Neural cell (in vitro differentiated cells): ENCODE measurements at regions not wholly inside any gene's neighbourhood (a gene's known extent, or its start where the extent isn't known, plus 50 kb on each side); places are given as distances from the start of the nearest gene placed in this dataset.

Experiments used
- H2AFZ ChIP-seq: fragments of 200-600, 300-800 bp; sonication (generic), shearing (Covaris generic); 2 replicates; pipeline ENCODE4 v1.6.0; 2014; ENCODE audit warnings: low read depth, mild to moderate bottlenecking, antibody characterized with exemption, low read length, moderate library complexity
- H3F3A ChIP-seq: fragments of 200-600 bp; shearing (Covaris generic); 2 replicates; pipeline ENCODE4 v1.6.1; 2016; ENCODE audit warnings: mild to moderate bottlenecking, moderate library complexity, mixed read lengths, antibody characterized with exemption, low read length; ENCODE audit not compliant: insufficient read depth, poor library complexity, severe bottlenecking
- H3K27ac ChIP-seq: fragments of 200-600, 300-800 bp; sonication (generic), shearing (Covaris generic); 2 replicates; pipeline ENCODE4 v1.5.1; 2014; ENCODE audit warnings: mild to moderate bottlenecking, low read length, moderate library complexity
- H3K27me3 ChIP-seq: fragments of 300-800, 200-600 bp; sonication (generic), shearing (Covaris generic); 2 replicates; pipeline ENCODE4 v1.6.0; 2014; ENCODE audit warnings: mild to moderate bottlenecking, low read depth, low read length, moderate library complexity; ENCODE audit not compliant: insufficient read depth
- H3K36me3 ChIP-seq: fragments of 300-800, 200-600 bp; sonication (generic), shearing (Covaris generic); 2 replicates; pipeline ENCODE4 v1.5.1; 2014; ENCODE audit warnings: mild to moderate bottlenecking, antibody characterized with exemption, low read length, moderate library complexity; ENCODE audit not compliant: insufficient read depth
- H3K4me2 ChIP-seq: fragments of 300-800, 200-600 bp; sonication (generic), shearing (Covaris generic); 2 replicates; pipeline ENCODE4 v1.6.0; 2014; ENCODE audit warnings: mild to moderate bottlenecking, low read length
- H3K4me3 ChIP-seq: fragments of 300-800, 200-600 bp; sonication (generic), shearing (Covaris generic); 2 replicates; pipeline ENCODE4 v1.5.1; 2014; ENCODE audit warnings: mild to moderate bottlenecking, low read length, moderate library complexity
- H3K79me2 ChIP-seq: fragments of 200-600 bp; shearing (Covaris generic); replicated peaks from 2 replicates; pipeline ENCODE4 v1.6.0; 2014; ENCODE audit warnings: mild to moderate bottlenecking, low read length, moderate library complexity; ENCODE audit not compliant: insufficient read depth
- H3K9ac ChIP-seq: fragments of 300-800, 200-600 bp; sonication (generic), shearing (Covaris generic); 2 replicates; pipeline ENCODE4 v1.6.1; 2016; ENCODE audit warnings: mild to moderate bottlenecking, low read length, mixed read lengths
- H3K9me2 ChIP-seq: fragments of 200-600 bp; shearing (Covaris generic); 2 replicates; pipeline ENCODE4 v1.6.1; 2016; ENCODE audit warnings: mild to moderate bottlenecking, low read length, mixed read lengths; ENCODE audit not compliant: insufficient read depth
- H3K9me3 ChIP-seq: fragments of 200-600, 300-800 bp; sonication (generic), shearing (Covaris generic); 2 replicates; pipeline ENCODE4 v1.6.1; 2016; ENCODE audit warnings: mild to moderate bottlenecking, mixed run types, low read length, moderate library complexity, mixed read lengths
- H4K20me1 ChIP-seq: fragments of 200-600 bp; shearing (Covaris generic); 2 replicates; pipeline ENCODE4 v1.6.1; 2016; ENCODE audit warnings: mild to moderate bottlenecking, mixed run types; ENCODE audit not compliant: insufficient read depth
- EP300 ChIP-seq: fragments of 450-650 bp; conservative IDR thresholded peaks from 2 replicates; pipeline ENCODE4 v1.6.1; 2014; ENCODE audit warnings: antibody characterized with exemption, mild to moderate bottlenecking, moderate library complexity; ENCODE audit not compliant: poor library complexity, severe bottlenecking
- EZH2 ChIP-seq: fragments of 200-600, 300-800 bp; shearing (Covaris generic), sonication (generic); IDR thresholded peaks from 2 replicates; pipeline ENCODE4 v1.6.1; 2014; ENCODE audit warnings: antibody characterized with exemption, low read length, borderline replicate concordance, mild to moderate bottlenecking; ENCODE audit not compliant: insufficient read depth, poor library complexity, severe bottlenecking
- MXI1 ChIP-seq: fragments of 450-650 bp; conservative IDR thresholded peaks from 2 replicates; pipeline ENCODE4 v1.6.1; 2014; ENCODE audit warnings: antibody characterized with exemption, mild to moderate bottlenecking; ENCODE audit not compliant: poor library complexity, severe bottlenecking
- POLR2AphosphoS5 ChIP-seq: IDR thresholded peaks from 2 replicates; pipeline ENCODE4 v1.6.1; 2012
- RAD21 ChIP-seq: fragments of 450-650 bp; conservative IDR thresholded peaks from 2 replicates; pipeline ENCODE4 v1.6.1; 2014; ENCODE audit warnings: antibody characterized with exemption, mild to moderate bottlenecking, moderate library complexity
- SMC3 ChIP-seq: fragments of 450-650 bp; conservative IDR thresholded peaks from 2 replicates; pipeline ENCODE4 v1.6.1; 2014; ENCODE audit warnings: antibody characterized with exemption, mild to moderate bottlenecking, moderate library complexity; ENCODE audit not compliant: poor library complexity
- TAF1 ChIP-seq: IDR thresholded peaks from 2 replicates; pipeline ENCODE4 v1.6.1; 2012; ENCODE audit warnings: low read depth
- TF ChIP-seq, protein P1 (sequence below): IDR thresholded peaks from 2 replicates; pipeline ENCODE4 v1.6.1; 2012; ENCODE audit warnings: borderline replicate concordance
- TF ChIP-seq, protein P2 (sequence below): fragments of 450-650 bp; IDR thresholded peaks from 2 replicates; pipeline ENCODE4 v1.5.1; 2014; ENCODE audit warnings: antibody characterized with exemption, mild to moderate bottlenecking, moderate library complexity; ENCODE audit not compliant: poor library complexity, severe bottlenecking

DNA sequence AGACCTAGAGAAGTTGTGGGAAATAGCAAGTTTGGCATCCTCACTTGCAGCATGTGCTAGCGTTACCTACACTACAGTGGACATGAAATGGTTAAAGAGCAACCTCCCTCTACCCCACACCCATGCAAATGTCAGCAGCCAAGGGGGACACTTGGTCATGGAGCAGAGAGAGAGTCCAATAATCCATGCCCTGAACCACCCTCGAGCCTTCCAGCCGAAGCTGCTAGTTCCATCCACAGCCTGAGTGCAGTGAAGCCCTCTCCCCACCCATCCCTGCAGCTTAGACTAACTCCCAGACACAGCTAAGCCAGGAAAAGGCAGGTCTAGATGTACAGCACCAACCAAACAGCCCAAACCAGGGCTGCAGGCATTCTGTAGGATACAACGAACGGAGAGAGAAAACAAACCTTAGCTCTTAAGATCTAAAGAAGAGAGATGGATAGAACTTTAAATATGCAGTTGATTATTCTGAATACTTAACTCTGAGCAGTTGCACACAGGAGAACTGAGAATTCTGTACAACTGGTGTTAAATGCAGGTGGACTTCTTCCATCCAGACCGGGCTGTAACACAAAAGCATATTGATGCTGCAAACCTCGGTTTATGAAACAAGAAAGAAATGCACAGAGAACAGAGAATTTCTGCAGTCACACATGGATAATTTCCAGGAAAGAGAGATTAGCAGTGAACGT is 93.8 kb downstream of the SALL1 start (continued):
- TF ChIP-seq EZH2 (no peak), EP300 (no peak), POLR2AphosphoS5 (no peak), RAD21 (no peak)

DNA sequence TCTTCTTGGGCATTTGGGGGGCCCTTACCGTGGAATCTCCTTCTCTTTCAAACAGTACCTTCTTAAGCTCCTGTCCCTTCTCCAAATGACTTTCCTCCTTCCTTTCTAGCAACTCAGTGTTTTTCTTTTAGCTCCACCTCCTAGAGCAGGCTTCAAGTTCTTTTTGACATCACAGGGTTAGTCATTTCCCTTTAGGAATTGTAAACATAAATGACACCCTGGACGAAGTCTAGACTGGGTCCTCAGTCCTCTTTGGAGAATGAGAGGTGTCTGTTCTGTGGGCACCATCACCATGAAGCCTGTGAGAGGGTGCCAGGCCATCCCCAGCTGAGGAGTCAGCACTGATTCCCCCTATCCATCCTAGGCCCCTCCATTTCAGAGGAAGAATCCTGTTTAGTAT is 94.7 kb downstream of the SALL1 start:
- TF ChIP-seq MXI1: no peak
- TF ChIP-seq POLR2AphosphoS5: no peak
- TF ChIP-seq, protein P1, sequence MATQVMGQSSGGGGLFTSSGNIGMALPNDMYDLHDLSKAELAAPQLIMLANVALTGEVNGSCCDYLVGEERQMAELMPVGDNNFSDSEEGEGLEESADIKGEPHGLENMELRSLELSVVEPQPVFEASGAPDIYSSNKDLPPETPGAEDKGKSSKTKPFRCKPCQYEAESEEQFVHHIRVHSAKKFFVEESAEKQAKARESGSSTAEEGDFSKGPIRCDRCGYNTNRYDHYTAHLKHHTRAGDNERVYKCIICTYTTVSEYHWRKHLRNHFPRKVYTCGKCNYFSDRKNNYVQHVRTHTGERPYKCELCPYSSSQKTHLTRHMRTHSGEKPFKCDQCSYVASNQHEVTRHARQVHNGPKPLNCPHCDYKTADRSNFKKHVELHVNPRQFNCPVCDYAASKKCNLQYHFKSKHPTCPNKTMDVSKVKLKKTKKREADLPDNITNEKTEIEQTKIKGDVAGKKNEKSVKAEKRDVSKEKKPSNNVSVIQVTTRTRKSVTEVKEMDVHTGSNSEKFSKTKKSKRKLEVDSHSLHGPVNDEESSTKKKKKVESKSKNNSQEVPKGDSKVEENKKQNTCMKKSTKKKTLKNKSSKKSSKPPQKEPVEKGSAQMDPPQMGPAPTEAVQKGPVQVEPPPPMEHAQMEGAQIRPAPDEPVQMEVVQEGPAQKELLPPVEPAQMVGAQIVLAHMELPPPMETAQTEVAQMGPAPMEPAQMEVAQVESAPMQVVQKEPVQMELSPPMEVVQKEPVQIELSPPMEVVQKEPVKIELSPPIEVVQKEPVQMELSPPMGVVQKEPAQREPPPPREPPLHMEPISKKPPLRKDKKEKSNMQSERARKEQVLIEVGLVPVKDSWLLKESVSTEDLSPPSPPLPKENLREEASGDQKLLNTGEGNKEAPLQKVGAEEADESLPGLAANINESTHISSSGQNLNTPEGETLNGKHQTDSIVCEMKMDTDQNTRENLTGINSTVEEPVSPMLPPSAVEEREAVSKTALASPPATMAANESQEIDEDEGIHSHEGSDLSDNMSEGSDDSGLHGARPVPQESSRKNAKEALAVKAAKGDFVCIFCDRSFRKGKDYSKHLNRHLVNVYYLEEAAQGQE: no peak
- TF ChIP-seq, protein P2, sequence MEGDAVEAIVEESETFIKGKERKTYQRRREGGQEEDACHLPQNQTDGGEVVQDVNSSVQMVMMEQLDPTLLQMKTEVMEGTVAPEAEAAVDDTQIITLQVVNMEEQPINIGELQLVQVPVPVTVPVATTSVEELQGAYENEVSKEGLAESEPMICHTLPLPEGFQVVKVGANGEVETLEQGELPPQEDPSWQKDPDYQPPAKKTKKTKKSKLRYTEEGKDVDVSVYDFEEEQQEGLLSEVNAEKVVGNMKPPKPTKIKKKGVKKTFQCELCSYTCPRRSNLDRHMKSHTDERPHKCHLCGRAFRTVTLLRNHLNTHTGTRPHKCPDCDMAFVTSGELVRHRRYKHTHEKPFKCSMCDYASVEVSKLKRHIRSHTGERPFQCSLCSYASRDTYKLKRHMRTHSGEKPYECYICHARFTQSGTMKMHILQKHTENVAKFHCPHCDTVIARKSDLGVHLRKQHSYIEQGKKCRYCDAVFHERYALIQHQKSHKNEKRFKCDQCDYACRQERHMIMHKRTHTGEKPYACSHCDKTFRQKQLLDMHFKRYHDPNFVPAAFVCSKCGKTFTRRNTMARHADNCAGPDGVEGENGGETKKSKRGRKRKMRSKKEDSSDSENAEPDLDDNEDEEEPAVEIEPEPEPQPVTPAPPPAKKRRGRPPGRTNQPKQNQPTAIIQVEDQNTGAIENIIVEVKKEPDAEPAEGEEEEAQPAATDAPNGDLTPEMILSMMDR: no peak
- TF ChIP-seq EP300: no peak
- TF ChIP-seq SMC3: no peak
- TF ChIP-seq TAF1: no peak
- TF ChIP-seq RAD21: no peak
- no peak for TF ChIP-seq EZH2
- H3K9me2 ChIP-seq: no peaks in the 10 kb centered on the region
- no peaks in the 10 kb centered on the region for H4K20me1 ChIP-seq
- no peak overlapping the region for H3K27ac ChIP-seq
- H3K79me2 ChIP-seq: no peaks in the 10 kb centered on the region
- no peak overlapping the region for H2AFZ ChIP-seq
- H3F3A ChIP-seq: no peaks in the 10 kb centered on the region
- no peak overlapping the region for H3K4me2 ChIP-seq
- H3K36me3 ChIP-seq: no peaks in the 10 kb centered on the region
- H3K9ac ChIP-seq: no peak overlapping the region
- H3K9me3 ChIP-seq: no peaks in the 10 kb centered on the region
- H3K27me3 ChIP-seq: no peaks in the 10 kb centered on the region
- H3K4me3 ChIP-seq: no peak overlapping the region

DNA sequence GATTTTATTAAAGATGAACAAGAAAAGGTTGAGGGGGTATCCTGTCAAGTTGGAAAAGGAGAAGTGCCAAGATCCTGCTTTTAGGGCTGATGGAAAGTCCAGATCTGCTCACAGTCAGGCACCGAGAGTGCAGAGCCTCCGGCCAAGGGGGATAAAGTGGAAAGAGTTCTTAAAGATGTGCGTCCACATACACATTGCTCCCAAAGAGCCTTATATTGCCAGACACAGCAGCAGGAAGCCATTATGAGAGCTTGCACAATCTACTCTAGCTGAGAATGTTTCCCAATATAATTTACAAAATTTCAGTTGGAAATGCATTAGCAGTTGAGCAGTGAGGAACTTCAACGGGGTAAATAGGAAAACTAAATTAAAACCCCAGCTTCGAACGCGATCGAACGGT is 95.6 kb downstream of the SALL1 start:
- Histone ChIP-seq H3K27ac (no peak overlapping the region), H3K9me3 (no peaks in the 10 kb centered on the region), H3K9ac (no peak overlapping the region), H2AFZ (no peak overlapping the region), H3K4me2 (no peak overlapping the region), H3K27me3 (no peaks in the 10 kb centered on the region), H3F3A (no peaks in the 10 kb centered on the region), H3K4me3 (no peak overlapping the region), H3K9me2 (no peaks in the 10 kb centered on the region), H3K79me2 (no peaks in the 10 kb centered on the region), H4K20me1 (no peaks in the 10 kb centered on the region), H3K36me3 (no peaks in the 10 kb centered on the region)
- TF ChIP-seq SMC3: no peak
- TF ChIP-seq EZH2: no peak
- TF ChIP-seq TAF1: no peak
- TF ChIP-seq MXI1: no peak
- TF ChIP-seq, protein P1: no peak
- no peak for TF ChIP-seq POLR2AphosphoS5
- no peak for TF ChIP-seq EP300
- TF ChIP-seq RAD21: no peak
- TF ChIP-seq, protein P2: no peak
